ENCODE measurements at regions not wholly inside any gene's neighbourhood (a gene's known extent, or its start where the extent isn't known, plus 50 kb on each side); places are given as distances from the start of the nearest gene placed in this dataset.

DNA sequence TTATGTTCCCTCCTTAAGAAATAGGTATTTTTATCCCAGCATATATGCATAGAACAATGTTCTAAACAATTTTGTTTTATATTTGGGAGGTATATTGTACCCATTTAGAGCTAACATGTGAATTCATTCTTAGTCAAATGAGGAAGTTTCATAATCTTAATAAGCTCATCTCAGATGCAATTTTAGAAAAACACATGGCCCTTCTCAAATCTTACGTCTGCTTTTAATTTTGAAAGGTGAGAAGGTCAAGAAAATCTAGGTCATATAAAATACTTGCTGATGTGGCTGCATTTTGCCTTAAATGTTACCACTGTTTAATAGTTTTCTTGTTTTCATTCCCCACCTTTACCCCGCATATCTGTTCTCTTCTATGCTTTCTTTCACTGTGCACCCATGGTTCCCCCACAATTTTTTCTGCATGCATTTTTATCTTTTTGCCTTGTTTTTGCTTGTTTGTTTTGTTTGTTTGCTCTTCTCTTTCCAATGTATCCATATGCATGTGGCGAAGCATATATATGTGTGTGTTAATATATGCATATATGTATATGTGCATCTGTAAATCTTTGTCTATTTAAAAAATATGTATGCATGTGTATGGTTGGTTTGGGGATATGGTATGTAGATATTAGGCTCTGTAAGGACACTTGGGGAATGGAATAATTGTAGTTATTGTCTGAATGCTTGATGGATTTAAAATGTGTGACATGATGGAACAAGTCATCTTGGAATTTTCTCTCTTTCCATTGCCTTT is 317.1 kb downstream of the BCAT1 start:
- Histone ChIP-seq H3K9me2 (ENCODE audit: low read depth, low read length) (no peaks in the 10 kb centered on the region), H3F3A (ENCODE audit: insufficient read depth, low read length) (no peaks in the 10 kb centered on the region), H3K4me3 (ENCODE audit: low read depth, low read length, poor library complexity, severe bottlenecking) (no peak overlapping the region), H3K79me2 (ENCODE audit: insufficient read depth, low read length) (no peaks in the 10 kb centered on the region), H3K27ac (ENCODE audit: low read depth, low read length, poor library complexity, severe bottlenecking) (no peak overlapping the region), H3K4me2 (ENCODE audit: low read length) (no peak overlapping the region), H4K20me1 (ENCODE audit: insufficient read depth, low read length) (no peaks in the 10 kb centered on the region), H3K36me3 (ENCODE audit: insufficient read depth, low read length) (no peaks in the 10 kb centered on the region), H3K9ac (ENCODE audit: low read length) (no peak overlapping the region), H3K4me1 (ENCODE audit: insufficient read depth, low read length, severe bottlenecking) (no peaks in the 10 kb centered on the region), H2AFZ (ENCODE audit: low read length) (no peak overlapping the region), H3K9me3 (ENCODE audit: low read length) (no peaks in the 10 kb centered on the region), H3K27me3 (ENCODE audit: insufficient read depth, low read length) (no peaks in the 10 kb centered on the region)
- TF ChIP-seq EZH2 (IDR thresholded peaks at IDR 0.05; ENCODE audit: borderline replicate concordance, low read length): no peak
- TF ChIP-seq, protein P1, sequence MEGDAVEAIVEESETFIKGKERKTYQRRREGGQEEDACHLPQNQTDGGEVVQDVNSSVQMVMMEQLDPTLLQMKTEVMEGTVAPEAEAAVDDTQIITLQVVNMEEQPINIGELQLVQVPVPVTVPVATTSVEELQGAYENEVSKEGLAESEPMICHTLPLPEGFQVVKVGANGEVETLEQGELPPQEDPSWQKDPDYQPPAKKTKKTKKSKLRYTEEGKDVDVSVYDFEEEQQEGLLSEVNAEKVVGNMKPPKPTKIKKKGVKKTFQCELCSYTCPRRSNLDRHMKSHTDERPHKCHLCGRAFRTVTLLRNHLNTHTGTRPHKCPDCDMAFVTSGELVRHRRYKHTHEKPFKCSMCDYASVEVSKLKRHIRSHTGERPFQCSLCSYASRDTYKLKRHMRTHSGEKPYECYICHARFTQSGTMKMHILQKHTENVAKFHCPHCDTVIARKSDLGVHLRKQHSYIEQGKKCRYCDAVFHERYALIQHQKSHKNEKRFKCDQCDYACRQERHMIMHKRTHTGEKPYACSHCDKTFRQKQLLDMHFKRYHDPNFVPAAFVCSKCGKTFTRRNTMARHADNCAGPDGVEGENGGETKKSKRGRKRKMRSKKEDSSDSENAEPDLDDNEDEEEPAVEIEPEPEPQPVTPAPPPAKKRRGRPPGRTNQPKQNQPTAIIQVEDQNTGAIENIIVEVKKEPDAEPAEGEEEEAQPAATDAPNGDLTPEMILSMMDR (IDR thresholded peaks at IDR 0.05; ENCODE audit: low read length): no peak

DNA sequence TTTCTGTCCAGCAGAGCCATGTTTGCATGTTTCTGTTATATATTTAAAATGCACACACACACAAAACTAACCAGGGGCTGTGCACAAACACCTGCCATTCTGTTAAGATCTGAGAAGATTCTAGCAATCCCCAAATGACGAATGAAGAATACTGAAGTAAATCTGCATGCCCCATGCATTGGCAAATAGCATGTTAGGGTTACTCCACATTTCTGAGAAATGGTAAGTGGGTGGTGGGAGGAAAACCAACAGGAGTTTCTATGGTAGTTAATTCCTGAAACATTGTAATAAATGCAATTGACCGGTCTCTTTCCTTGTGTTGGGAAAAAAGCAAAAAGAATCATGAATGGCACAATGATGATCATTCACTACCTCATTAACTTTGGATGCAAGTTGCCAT is 318.0 kb downstream of the BCAT1 start:
- H3K9ac ChIP-seq (ENCODE audit: low read length): no peak overlapping the region
- H2AFZ ChIP-seq (ENCODE audit: low read length): no peak overlapping the region
- no peak overlapping the region for H3K4me2 ChIP-seq (ENCODE audit: low read length)
- H3K9me2 ChIP-seq (ENCODE audit: low read depth, low read length): no peaks in the 10 kb centered on the region
- H3K4me3 ChIP-seq (ENCODE audit: low read depth, low read length, poor library complexity, severe bottlenecking): no peak overlapping the region
- no peaks in the 10 kb centered on the region for H3K36me3 ChIP-seq (ENCODE audit: insufficient read depth, low read length)
- H4K20me1 ChIP-seq (ENCODE audit: insufficient read depth, low read length): no peaks in the 10 kb centered on the region
- no peaks in the 10 kb centered on the region for H3F3A ChIP-seq (ENCODE audit: insufficient read depth, low read length)
- TF ChIP-seq EZH2 (IDR thresholded peaks at IDR 0.05; ENCODE audit: borderline replicate concordance, low read length): no peak
- TF ChIP-seq, protein P1 (IDR thresholded peaks at IDR 0.05; ENCODE audit: low read length): no peak
- H3K79me2 ChIP-seq (ENCODE audit: insufficient read depth, low read length): no peaks in the 10 kb centered on the region
- no peak overlapping the region for H3K27ac ChIP-seq (ENCODE audit: low read depth, low read length, poor library complexity, severe bottlenecking)
- H3K9me3 ChIP-seq (ENCODE audit: low read length): no peaks in the 10 kb centered on the region
- no peaks in the 10 kb centered on the region for H3K27me3 ChIP-seq (ENCODE audit: insufficient read depth, low read length)
- no peaks in the 10 kb centered on the region for H3K4me1 ChIP-seq (ENCODE audit: insufficient read depth, low read length, severe bottlenecking)

DNA sequence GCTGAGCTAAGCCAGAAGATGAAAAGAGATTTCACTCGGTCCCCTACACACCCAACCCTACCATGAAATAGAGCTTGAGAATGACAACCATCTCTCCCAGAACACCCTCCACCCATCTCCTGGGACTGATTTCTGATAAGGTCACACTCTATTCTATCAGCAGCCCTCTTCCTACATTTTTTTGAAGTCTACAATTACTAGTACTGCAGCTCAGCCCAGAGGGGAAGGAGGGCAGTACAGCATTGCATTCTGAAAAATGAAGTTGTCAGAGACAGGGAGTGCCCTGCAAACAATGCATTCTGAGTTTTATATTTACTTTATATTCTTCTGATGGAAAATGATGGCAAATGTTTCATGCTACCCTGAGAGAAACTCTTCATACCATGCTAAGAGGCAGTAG is 318.5 kb downstream of the BCAT1 start:
- no peaks in the 10 kb centered on the region for H3K79me2 ChIP-seq (ENCODE audit: insufficient read depth, low read length)
- no peaks in the 10 kb centered on the region for H3F3A ChIP-seq (ENCODE audit: insufficient read depth, low read length)
- TF ChIP-seq, protein P1 (IDR thresholded peaks at IDR 0.05; ENCODE audit: low read length): no peak
- TF ChIP-seq EZH2 (IDR thresholded peaks at IDR 0.05; ENCODE audit: borderline replicate concordance, low read length): no peak
- H3K4me1 ChIP-seq (ENCODE audit: insufficient read depth, low read length, severe bottlenecking): no peaks in the 10 kb centered on the region
- no peak overlapping the region for H3K4me3 ChIP-seq (ENCODE audit: low read depth, low read length, poor library complexity, severe bottlenecking)
- H3K27me3 ChIP-seq (ENCODE audit: insufficient read depth, low read length): no peaks in the 10 kb centered on the region
- H3K9me3 ChIP-seq (ENCODE audit: low read length): no peaks in the 10 kb centered on the region
- no peak overlapping the region for H3K27ac ChIP-seq (ENCODE audit: low read depth, low read length, poor library complexity, severe bottlenecking)
- H3K36me3 ChIP-seq (ENCODE audit: insufficient read depth, low read length): no peaks in the 10 kb centered on the region
- no peaks in the 10 kb centered on the region for H3K9me2 ChIP-seq (ENCODE audit: low read depth, low read length)
- H2AFZ ChIP-seq (ENCODE audit: low read length): no peak overlapping the region
- no peaks in the 10 kb centered on the region for H4K20me1 ChIP-seq (ENCODE audit: insufficient read depth, low read length)
- H3K9ac ChIP-seq (ENCODE audit: low read length): no peak overlapping the region
- no peak overlapping the region for H3K4me2 ChIP-seq (ENCODE audit: low read length)
